ENCODE measurements at regions not wholly inside any gene's neighbourhood (a gene's known extent, or its start where the extent isn't known, plus 50 kb on each side); places are given as distances from the start of the nearest gene placed in this dataset.

GRCh38 chr4:136319789-136320464 is 1212.4 kb downstream of the PCDH18 start:
- Histone ChIP-seq H3K4me2 (ENCODE audit: low read length) (no peak overlapping the region), H3F3A (ENCODE audit: control insufficient read depth, insufficient read depth) (no peaks in the 10 kb centered on the region), H3K27ac (ENCODE audit: low read depth, low read length) (no peak overlapping the region), H3K9me3 (ENCODE audit: control insufficient read depth, insufficient read depth, low read length) (no peaks in the 10 kb centered on the region), H3K36me3 (ENCODE audit: control insufficient read depth, low read length) (no peaks in the 10 kb centered on the region), H4K20me1 (ENCODE audit: control insufficient read depth, insufficient read depth, low read depth, low read length) (no peaks in the 10 kb centered on the region), H3K9me2 (replicated peaks; ENCODE audit: control insufficient read depth, low read length) (no peaks in the 10 kb centered on the region), H3K4me1 (ENCODE audit: control insufficient read depth, low read length) (no peaks in the 10 kb centered on the region), H3K4me3 (ENCODE audit: low read length) (no peak overlapping the region), H3K79me2 (ENCODE audit: control insufficient read depth, low read length) (no peaks in the 10 kb centered on the region), H3K27me3 (ENCODE audit: control insufficient read depth, low read length) (no peaks in the 10 kb centered on the region)
- TF ChIP-seq CTCF (IDR thresholded peaks at IDR 0.05; ENCODE audit: low read depth, low read length, poor library complexity, severe bottlenecking) (no peak), EZH2phosphoT487 (IDR thresholded peaks at IDR 0.05; ENCODE audit: borderline replicate concordance, low read length) (no peak)

- H3K4me1 ChIP-seq (ENCODE audit: control insufficient read depth, low read length) = no peaks in the 10 kb centered on the region
- no peak overlapping the region for H3K4me3 ChIP-seq (ENCODE audit: low read length)
- no peaks in the 10 kb centered on the region for H4K20me1 ChIP-seq (ENCODE audit: control insufficient read depth, insufficient read depth, low read depth, low read length)
- H3K9me2 ChIP-seq (replicated peaks; ENCODE audit: control insufficient read depth, low read length) = no peaks in the 10 kb centered on the region
- H3K27me3 ChIP-seq (ENCODE audit: control insufficient read depth, low read length) = no peaks in the 10 kb centered on the region
- no peak overlapping the region for H3K4me2 ChIP-seq (ENCODE audit: low read length)
- H3F3A ChIP-seq (ENCODE audit: control insufficient read depth, insufficient read depth) = no peaks in the 10 kb centered on the region
- H3K79me2 ChIP-seq (ENCODE audit: control insufficient read depth, low read length) = no peaks in the 10 kb centered on the region
- TF ChIP-seq EZH2phosphoT487 (IDR thresholded peaks at IDR 0.05; ENCODE audit: borderline replicate concordance, low read length) (no peak), CTCF (IDR thresholded peaks at IDR 0.05; ENCODE audit: low read depth, low read length, poor library complexity, severe bottlenecking) (no peak)
- H3K27ac ChIP-seq (ENCODE audit: low read depth, low read length) = no peak overlapping the region
- no peaks in the 10 kb centered on the region for H3K36me3 ChIP-seq (ENCODE audit: control insufficient read depth, low read length)
- H3K9me3 ChIP-seq (ENCODE audit: control insufficient read depth, insufficient read depth, low read length) = no peaks in the 10 kb centered on the region
Observed at GRCh38 chr4:136316961-136317360, 1215.3 kb downstream of the PCDH18 start.

- H3K27me3 ChIP-seq (ENCODE audit: control insufficient read depth, low read length) = no peaks in the 10 kb centered on the region
- H4K20me1 ChIP-seq (ENCODE audit: control insufficient read depth, insufficient read depth, low read depth, low read length) = no peaks in the 10 kb centered on the region
- H3F3A ChIP-seq (ENCODE audit: control insufficient read depth, insufficient read depth) = no peaks in the 10 kb centered on the region
- H3K4me3 ChIP-seq (ENCODE audit: low read length) = no peak overlapping the region
- no peak overlapping the region for H3K27ac ChIP-seq (ENCODE audit: low read depth, low read length)
- H3K9me2 ChIP-seq (replicated peaks; ENCODE audit: control insufficient read depth, low read length) = no peaks in the 10 kb centered on the region
- TF ChIP-seq EZH2phosphoT487 (IDR thresholded peaks at IDR 0.05; ENCODE audit: borderline replicate concordance, low read length) = no peak
- no peak for TF ChIP-seq CTCF (IDR thresholded peaks at IDR 0.05; ENCODE audit: low read depth, low read length, poor library complexity, severe bottlenecking)
- no peaks in the 10 kb centered on the region for H3K4me1 ChIP-seq (ENCODE audit: control insufficient read depth, low read length)
- no peaks in the 10 kb centered on the region for H3K36me3 ChIP-seq (ENCODE audit: control insufficient read depth, low read length)
- no peak overlapping the region for H3K4me2 ChIP-seq (ENCODE audit: low read length)
- no peaks in the 10 kb centered on the region for H3K79me2 ChIP-seq (ENCODE audit: control insufficient read depth, low read length)
- no peaks in the 10 kb centered on the region for H3K9me3 ChIP-seq (ENCODE audit: control insufficient read depth, insufficient read depth, low read length)
Observed at GRCh38 chr4:136314686-136315085, 1217.6 kb downstream of the PCDH18 start.
